WTC11 (cell line): ENCODE measurements at regions not wholly inside any gene's neighbourhood (a gene's known extent, or its start where the extent isn't known, plus 50 kb on each side); places are given as distances from the start of the nearest gene placed in this dataset.

Experiments used
- ATAC-seq: fragments of 200-7000 bp; cut with Tn5 transposase; 2 replicates; pipeline ENCODE4 v1.10.0; 2021; ENCODE audit warnings: mild to moderate bottlenecking, moderate library complexity
- CTCF ChIA-PET: fragments of 300-600 bp; sonication (Branson Sonifier 250); formaldehyde crosslinking; loops from one replicate; lab custom pipeline; 2021; ENCODE audit warnings: antibody characterized with exemption; lab: Charles Lee
- POLR2A ChIA-PET: fragments of 350-600 bp; sonication (Branson Sonifier 250); formaldehyde crosslinking; loops from one replicate; lab custom pipeline; 2021; ENCODE audit warnings: antibody characterized with exemption; lab: Charles Lee
- DNase-seq: peaks from one replicate; pipeline ENCODE4 v3.0.0; 2021; ENCODE audit warnings: low spot score
- H3K27ac Mint-ChIP-seq: 2 replicates; pipeline ENCODE4 v1.8.0; 2021; ENCODE audit warnings: mixed read lengths
- H3K27me3 Mint-ChIP-seq: 2 replicates; pipeline ENCODE4 v1.8.0; 2021; ENCODE audit warnings: low read depth, mild to moderate bottlenecking, moderate library complexity, mixed read lengths
- H3K36me3 Mint-ChIP-seq: 2 replicates; pipeline ENCODE4 v1.8.0; 2021; ENCODE audit warnings: mixed read lengths
- H3K4me1 Mint-ChIP-seq: 2 replicates; pipeline ENCODE4 v1.8.0; 2022; ENCODE audit warnings: mixed read lengths
- H3K4me3 Mint-ChIP-seq: 2 replicates; pipeline ENCODE4 v1.8.0; 2021; ENCODE audit warnings: mild to moderate bottlenecking, moderate library complexity, mixed read lengths
- H3K9me3 Mint-ChIP-seq: 2 replicates; pipeline ENCODE4 v1.8.0; 2021; ENCODE audit warnings: mixed read lengths
- AFF4 ChIP-seq: sonication (generic); formaldehyde crosslinking; IDR thresholded peaks from 2 replicates; pipeline ENCODE4 v1.8.1; 2023; ENCODE audit warnings: mild to moderate bottlenecking, missing genetic modification reagents, borderline replicate concordance
- ATF1 ChIP-seq: sonication (generic); formaldehyde crosslinking; IDR thresholded peaks from 2 replicates; pipeline ENCODE4 v1.8.1; 2023; ENCODE audit warnings: mild to moderate bottlenecking, moderate library complexity, missing genetic modification reagents
- ATF3 ChIP-seq: sonication (generic); formaldehyde crosslinking; conservative IDR thresholded peaks from 2 replicates; pipeline ENCODE4 v1.8.1; 2022; ENCODE audit warnings: mild to moderate bottlenecking, missing genetic modification reagents
- CDX4 ChIP-seq: fragments of 250-450 bp; sonication (Bioruptor Pico); IDR thresholded peaks from 2 replicates; pipeline ENCODE4 v1.9.0; 2021; ENCODE audit warnings: moderate library complexity, mild to moderate bottlenecking, inconsistent platforms, borderline replicate concordance
- CREB1 ChIP-seq: sonication (generic); formaldehyde crosslinking; IDR thresholded peaks from 2 replicates; pipeline ENCODE4 v1.8.0; 2023; ENCODE audit warnings: mild to moderate bottlenecking, missing genetic modification reagents
- E2F4 ChIP-seq: sonication (generic); formaldehyde crosslinking; IDR thresholded peaks from 2 replicates; pipeline ENCODE4 v1.8.1; 2022; ENCODE audit warnings: low read depth, mild to moderate bottlenecking, moderate library complexity, missing genetic modification reagents, borderline replicate concordance
- E2F5 ChIP-seq: sonication (generic); formaldehyde crosslinking; IDR thresholded peaks from 2 replicates; pipeline ENCODE4 v1.8.1; 2022; ENCODE audit warnings: mild to moderate bottlenecking, moderate library complexity, missing genetic modification reagents
- ELF4 ChIP-seq: sonication (generic); formaldehyde crosslinking; IDR thresholded peaks from 2 replicates; pipeline ENCODE4 v1.8.1; 2022; ENCODE audit warnings: low read depth, mild to moderate bottlenecking, moderate library complexity, missing genetic modification reagents
- ERG ChIP-seq: fragments of 250-450 bp; sonication (Bioruptor Pico); IDR thresholded peaks from 2 replicates; pipeline ENCODE4 v1.8.0; 2021; ENCODE audit warnings: mild to moderate bottlenecking
- GRHL2 ChIP-seq: fragments of 250-450 bp; sonication (Bioruptor Pico); IDR thresholded peaks from 2 replicates; pipeline ENCODE4 v1.8.0; 2022; ENCODE audit warnings: mild to moderate bottlenecking, moderate library complexity; ENCODE audit not compliant: insufficient replicate concordance, severe bottlenecking
- HMGA2 ChIP-seq: fragments of 250-450 bp; sonication (Bioruptor Pico); IDR thresholded peaks from 2 replicates; pipeline ENCODE4 v1.4.0; 2021; ENCODE audit warnings: mild to moderate bottlenecking, moderate library complexity
- MXD4 ChIP-seq: fragments of 250-450 bp; sonication (Bioruptor Pico); IDR thresholded peaks from 2 replicates; pipeline ENCODE4 v1.8.0; 2021; ENCODE audit warnings: mild to moderate bottlenecking, moderate library complexity, borderline replicate concordance
- MYBL2 ChIP-seq: sonication (generic); formaldehyde crosslinking; IDR thresholded peaks from 2 replicates; pipeline ENCODE4 v1.8.1; 2023; ENCODE audit warnings: mild to moderate bottlenecking, moderate library complexity, missing genetic modification reagents
- NFE2L1 ChIP-seq: sonication (generic); formaldehyde crosslinking; IDR thresholded peaks from 2 replicates; pipeline ENCODE4 v1.8.1; 2023; ENCODE audit warnings: missing genetic modification reagents
- RELA ChIP-seq: sonication (generic); formaldehyde crosslinking; IDR thresholded peaks from 2 replicates; pipeline ENCODE4 v1.8.1; 2022; ENCODE audit warnings: missing genetic modification reagents, mild to moderate bottlenecking, borderline replicate concordance
- RORB ChIP-seq: fragments of 250-450 bp; sonication (Bioruptor Pico); IDR thresholded peaks from 2 replicates; pipeline ENCODE4 v1.9.0; 2021; ENCODE audit warnings: mild to moderate bottlenecking
- TEAD4 ChIP-seq: sonication (generic); formaldehyde crosslinking; IDR thresholded peaks from 2 replicates; pipeline ENCODE4 v1.8.0; 2022; ENCODE audit warnings: mild to moderate bottlenecking, missing genetic modification reagents
- USF1 ChIP-seq: sonication (generic); formaldehyde crosslinking; IDR thresholded peaks from 2 replicates; pipeline ENCODE4 v1.8.0; 2022; ENCODE audit warnings: mild to moderate bottlenecking, missing genetic modification reagents
- ZNF121 ChIP-seq: sonication (generic); formaldehyde crosslinking; IDR thresholded peaks from 2 replicates; pipeline ENCODE4 v1.8.0; 2023; ENCODE audit warnings: missing genetic modification reagents
- ZNF138 ChIP-seq: sonication (generic); formaldehyde crosslinking; conservative IDR thresholded peaks from 2 replicates; pipeline ENCODE4 v1.8.1; 2022; ENCODE audit warnings: mild to moderate bottlenecking, moderate library complexity, missing genetic modification reagents
- ZNF263 ChIP-seq: sonication (generic); formaldehyde crosslinking; IDR thresholded peaks from 2 replicates; pipeline ENCODE4 v1.8.1; 2022; ENCODE audit warnings: low read depth, mild to moderate bottlenecking, moderate library complexity, missing genetic modification reagents
- ZNF317 ChIP-seq: sonication (generic); formaldehyde crosslinking; IDR thresholded peaks from 2 replicates; pipeline ENCODE4 v1.8.1; 2023; ENCODE audit warnings: low read depth, mild to moderate bottlenecking, moderate library complexity, missing genetic modification reagents, borderline replicate concordance
- ZNF671 ChIP-seq: fragments of 250-450 bp; sonication (Bioruptor Pico); IDR thresholded peaks from 2 replicates; pipeline ENCODE4 v1.8.0; 2021; ENCODE audit warnings: mild to moderate bottlenecking
- ZSCAN18 ChIP-seq: fragments of 250-450 bp; sonication (Bioruptor Pico); IDR thresholded peaks from 2 replicates; pipeline ENCODE4 v2.1.2; 2022; ENCODE audit warnings: mild to moderate bottlenecking, moderate library complexity

GRCh38 chr4:135359128-135359527 is 1157.5 kb upstream of the PABPC4L start:
- no peak for TF ChIP-seq MYBL2 (CRISPR knock-in tag)
- TF ChIP-seq CREB1 (CRISPR knock-in tag) = no peak
- TF ChIP-seq ZNF671 (CRISPR knock-in tag) = no peak
- no peak for TF ChIP-seq E2F4 (CRISPR knock-in tag)
- TF ChIP-seq MXD4 (CRISPR knock-in tag) = no peak
- no peak for TF ChIP-seq RORB
- no peak for TF ChIP-seq HMGA2 (CRISPR knock-in tag)
- no peak for TF ChIP-seq ZNF263 (CRISPR knock-in tag)
- no peak for TF ChIP-seq RELA (CRISPR knock-in tag)
- no peak for TF ChIP-seq ZNF121
- no peak for TF ChIP-seq ATF1 (CRISPR knock-in tag)
- TF ChIP-seq NFE2L1 (CRISPR knock-in tag) = no peak
- TF ChIP-seq GRHL2 = no peak
- TF ChIP-seq ATF3 = no peak
- TF ChIP-seq AFF4 = no peak
- TF ChIP-seq ZSCAN18 = no peak
- no peak for TF ChIP-seq CDX4 (CRISPR knock-in tag)
- TF ChIP-seq, all 79 proteins: peak for 0
- Mint-ChIP-seq H3K36me3 (no peaks in the 10 kb centered on the region), H3K9me3 (0 out of 2 replicates have a peak, but pooled peaks cover 4% of the 10 kb centered on the region), H3K27me3 (no peaks in the 10 kb centered on the region), H3K4me3 (no peak overlapping the region), H3K27ac (no peak overlapping the region), H3K4me1 (peaks cover 4% of the 10 kb centered on the region; the same call in 1 of the 2 replicates)
- ChIA-PET CTCF (no interaction called here), POLR2A (no interaction called here)
- DNase-seq = no peak
- no peak for ATAC-seq

GRCh38 chr4:135357091-135357490 is 1155.5 kb upstream of the PABPC4L start:
- ChIA-PET POLR2A (no interaction called here), CTCF (no interaction called here)
- peaks cover 4% of the 10 kb centered on the region; the same call in 1 of the 2 replicates for H3K4me1 Mint-ChIP-seq
- H3K36me3 Mint-ChIP-seq = no peaks in the 10 kb centered on the region
- no peak overlapping the region for H3K4me3 Mint-ChIP-seq
- H3K27ac Mint-ChIP-seq = no peak overlapping the region
- no peak for DNase-seq
- no peaks in the 10 kb centered on the region for H3K27me3 Mint-ChIP-seq
- H3K9me3 Mint-ChIP-seq = 0 out of 2 replicates have a peak, but pooled peaks cover 4% of the 10 kb centered on the region
- TF ChIP-seq ZNF138 (no peak), CREB1 (CRISPR knock-in tag) (no peak), ZNF317 (no peak), ELF4 (CRISPR knock-in tag) (no peak), ERG (no peak), E2F5 (CRISPR knock-in tag) (no peak), TEAD4 (CRISPR knock-in tag) (no peak), USF1 (CRISPR knock-in tag) (no peak)
- no peak for ATAC-seq
